Skeletal muscle tissue (tissue), 3 donors: ENCODE measurements at regions not wholly inside any gene's neighbourhood (a gene's known extent, or its start where the extent isn't known, plus 50 kb on each side); places are given as distances from the start of the nearest gene placed in this dataset.
"Not testable (repeated sequence)": the region's sequence is repeated elsewhere in the genome, so short reads cannot be mapped to it uniquely, and the experiment has no call there.

Experiments used
- H3K27ac ChIP-seq: one replicate; pipeline ENCODE4 v1.7.0; 2013; ENCODE audit warnings: mild to moderate bottlenecking, low read depth, low read length, inconsistent platforms
- H3K27me3 ChIP-seq, 3 donors: one replicate each; pipeline ENCODE4 v1.7.0; 2013; ENCODE audit warnings: low read length in 3 of 3; ENCODE audit not compliant: control insufficient read depth in 3 of 3, insufficient read depth in 3 of 3
- H3K36me3 ChIP-seq, 3 donors: one replicate each; pipeline ENCODE4 v1.7.0; 2013; ENCODE audit warnings: low read length in 3 of 3; ENCODE audit not compliant: control insufficient read depth in 3 of 3, insufficient read depth in 3 of 3
- H3K4me1 ChIP-seq, 3 donors: one replicate each; pipeline ENCODE4 v1.7.0; 2013; ENCODE audit warnings: low read length in 3 of 3, mild to moderate bottlenecking in 3 of 3; ENCODE audit not compliant: control insufficient read depth in 3 of 3, insufficient read depth in 3 of 3
- H3K4me3 ChIP-seq, 3 donors: one replicate each; pipeline ENCODE4 v1.7.0; 2013; ENCODE audit warnings: low read length in 3 of 3
- H3K9ac ChIP-seq, 3 donors: one replicate each; pipeline ENCODE4 v1.7.0; 2013; ENCODE audit warnings: low read length in 3 of 3, mild to moderate bottlenecking in 3 of 3, moderate library complexity in 2 of 3, low read depth in 1 of 3
- H3K9me3 ChIP-seq, 3 donors: one replicate each; pipeline ENCODE4 v1.7.0; 2013; ENCODE audit warnings: low read length in 3 of 3; ENCODE audit not compliant: control insufficient read depth in 3 of 3
- donor health status: Osteomylitis.

- Histone ChIP-seq H3K4me3 (peak overlapping the region; percentile 3 to 63 (median 60)), H3K9ac (peak overlapping the region in 1 of 3 donors; percentile 68)
- H3K27me3 ChIP-seq, H3K4me1 ChIP-seq, H3K27ac ChIP-seq, H3K36me3 ChIP-seq, H3K9me3 ChIP-seq: not testable (repeated sequence)
These were observed 108.2 kb downstream of the SPATA31A1 start for GRCh38 chr9:39463696-39464095.

GRCh38 chr9:39464122-39464777, 108.8 kb downstream of the SPATA31A1 start:
- H3K27me3 ChIP-seq, H3K27ac ChIP-seq, H3K4me1 ChIP-seq, H3K36me3 ChIP-seq, H3K9me3 ChIP-seq: not testable (repeated sequence)
- H3K9ac ChIP-seq, result peak overlapping the region in 2 of 3 donors; percentile 32 to 68
- peak overlapping the region; percentile 60 to 71 (median 63) for H3K4me3 ChIP-seq

- not testable (repeated sequence) for H3K27ac ChIP-seq, H3K9me3 ChIP-seq, H3K4me3 ChIP-seq, H3K27me3 ChIP-seq, H3K36me3 ChIP-seq, H3K4me1 ChIP-seq, H3K9ac ChIP-seq
These were observed 119.0 kb downstream of the SPATA31A1 start for GRCh38 chr9:39474499-39474898.

- not testable (repeated sequence) for H3K9ac ChIP-seq, H3K9me3 ChIP-seq, H3K36me3 ChIP-seq, H3K4me1 ChIP-seq, H3K27ac ChIP-seq, H3K4me3 ChIP-seq, H3K27me3 ChIP-seq
These were observed 127.6 kb downstream of the SPATA31A1 start for GRCh38 chr9:39483073-39483472.

GRCh38 chr9:39483880-39484279, 128.4 kb downstream of the SPATA31A1 start:
- not testable (repeated sequence) for H3K27me3 ChIP-seq, H3K9me3 ChIP-seq

GRCh38 chr9:39484292-39484691, 128.8 kb downstream of the SPATA31A1 start:
- H3K9me3 ChIP-seq, H3K36me3 ChIP-seq, H3K4me1 ChIP-seq, H3K9ac ChIP-seq, H3K27me3 ChIP-seq, H3K27ac ChIP-seq, H3K4me3 ChIP-seq: not testable (repeated sequence)

More at GRCh38 chr9:39483880-39484279, 128.4 kb downstream of the SPATA31A1 start:
- not testable (repeated sequence) for H3K4me3 ChIP-seq, H3K36me3 ChIP-seq, H3K27ac ChIP-seq, H3K9ac ChIP-seq, H3K4me1 ChIP-seq

- H3K9ac ChIP-seq, H3K27ac ChIP-seq, H3K4me3 ChIP-seq, H3K36me3 ChIP-seq, H3K27me3 ChIP-seq, H3K9me3 ChIP-seq, H3K4me1 ChIP-seq: not testable (repeated sequence)
These were observed 132.0 kb downstream of the SPATA31A1 start for GRCh38 chr9:39487477-39487876.

GRCh38 chr9:39496248-39496647, 140.8 kb downstream of the SPATA31A1 start:
- H3K36me3 ChIP-seq, H3K9me3 ChIP-seq, H3K4me1 ChIP-seq, H3K27me3 ChIP-seq, H3K27ac ChIP-seq, H3K4me3 ChIP-seq, H3K9ac ChIP-seq: not testable (repeated sequence)

GRCh38 chr9:39503178-39503577, 147.7 kb downstream of the SPATA31A1 start:
- not testable (repeated sequence) for H3K27me3 ChIP-seq, H3K27ac ChIP-seq, H3K9ac ChIP-seq, H3K36me3 ChIP-seq, H3K4me1 ChIP-seq, H3K4me3 ChIP-seq, H3K9me3 ChIP-seq

- H3K4me1 ChIP-seq, H3K9ac ChIP-seq, H3K36me3 ChIP-seq, H3K4me3 ChIP-seq, H3K9me3 ChIP-seq, H3K27ac ChIP-seq, H3K27me3 ChIP-seq: not testable (repeated sequence)
These were observed 172.0 kb downstream of the SPATA31A1 start for GRCh38 chr9:39527387-39528029.
